ENCODE measurements at regions not wholly inside any gene's neighbourhood (a gene's known extent, or its start where the extent isn't known, plus 50 kb on each side); places are given as distances from the start of the nearest gene placed in this dataset.

DNA sequence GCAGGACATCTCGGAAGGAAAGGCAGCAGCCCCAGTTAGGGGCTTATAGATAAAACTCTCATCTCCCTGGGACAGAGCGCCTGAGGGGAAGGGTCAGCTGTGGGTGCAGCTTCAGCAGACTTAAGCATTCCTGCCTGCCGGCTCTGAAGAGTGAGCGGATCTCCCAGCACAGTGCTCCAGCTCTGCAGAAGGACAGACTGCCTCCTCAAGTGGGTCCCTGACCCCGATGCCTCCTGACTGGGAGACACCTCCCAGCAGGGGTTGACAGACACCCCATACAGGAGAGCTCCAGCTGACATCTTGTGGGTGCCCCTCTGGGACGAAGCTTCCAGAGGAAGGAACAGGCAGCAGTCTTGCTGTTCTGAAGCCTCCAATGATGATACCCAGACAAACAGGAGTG lies 117.1 kb upstream of the POT1 start:
- DNase-seq (ENCODE audit: insufficient read length, low spot score) (no peak), FAIRE-seq (no peak)
- TF ChIP-seq POLR2A (IDR thresholded peaks at IDR 0.05; ENCODE audit: low read depth, low read length): no peak

DNA sequence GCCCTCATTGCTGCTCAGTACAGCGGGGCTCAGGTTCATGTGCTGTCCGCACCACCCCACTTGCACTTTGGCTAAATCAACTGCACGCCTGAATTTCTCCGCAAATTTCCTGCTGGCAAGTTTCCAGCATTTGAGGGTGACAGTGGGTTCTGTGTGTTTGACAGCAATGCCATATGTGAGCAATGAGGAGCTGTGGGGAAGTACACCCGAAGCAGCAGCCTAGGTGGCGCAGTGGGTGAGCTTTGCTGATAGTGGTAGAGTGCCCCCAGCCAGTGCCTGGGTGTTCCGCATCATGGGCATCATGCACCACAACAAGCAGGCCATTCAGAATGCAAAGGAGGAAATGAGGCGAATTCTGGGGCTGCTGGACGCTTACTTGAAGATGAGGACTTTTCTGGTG lies 103.9 kb upstream of the POT1 start:
- FAIRE-seq (no peak), DNase-seq (ENCODE audit: insufficient read length, low spot score) (no peak)
- TF ChIP-seq POLR2A (IDR thresholded peaks at IDR 0.05; ENCODE audit: low read depth, low read length): no peak

DNA sequence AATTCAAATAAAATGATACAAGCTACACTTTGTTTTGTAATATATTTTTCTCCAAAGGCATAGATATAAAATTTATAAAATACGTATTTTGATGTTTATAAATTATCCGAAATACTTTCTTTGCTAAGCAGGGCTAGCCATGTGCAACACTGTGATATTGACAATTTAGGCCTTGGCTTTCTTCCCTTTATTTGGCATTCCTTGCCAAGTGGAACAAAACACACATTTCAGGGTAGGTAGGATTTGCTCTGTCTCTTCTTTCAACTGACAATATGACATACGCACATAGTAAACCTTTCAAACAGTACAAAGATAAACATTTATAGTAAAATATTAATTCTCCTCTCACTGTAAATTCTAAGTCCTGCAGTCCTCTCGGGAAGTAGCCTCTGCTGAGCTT lies 103.3 kb upstream of the POT1 start:
- DNase-seq (ENCODE audit: insufficient read length, low spot score): no peak
- no peak for TF ChIP-seq POLR2A (IDR thresholded peaks at IDR 0.05; ENCODE audit: low read depth, low read length)
- FAIRE-seq: no peak

DNA sequence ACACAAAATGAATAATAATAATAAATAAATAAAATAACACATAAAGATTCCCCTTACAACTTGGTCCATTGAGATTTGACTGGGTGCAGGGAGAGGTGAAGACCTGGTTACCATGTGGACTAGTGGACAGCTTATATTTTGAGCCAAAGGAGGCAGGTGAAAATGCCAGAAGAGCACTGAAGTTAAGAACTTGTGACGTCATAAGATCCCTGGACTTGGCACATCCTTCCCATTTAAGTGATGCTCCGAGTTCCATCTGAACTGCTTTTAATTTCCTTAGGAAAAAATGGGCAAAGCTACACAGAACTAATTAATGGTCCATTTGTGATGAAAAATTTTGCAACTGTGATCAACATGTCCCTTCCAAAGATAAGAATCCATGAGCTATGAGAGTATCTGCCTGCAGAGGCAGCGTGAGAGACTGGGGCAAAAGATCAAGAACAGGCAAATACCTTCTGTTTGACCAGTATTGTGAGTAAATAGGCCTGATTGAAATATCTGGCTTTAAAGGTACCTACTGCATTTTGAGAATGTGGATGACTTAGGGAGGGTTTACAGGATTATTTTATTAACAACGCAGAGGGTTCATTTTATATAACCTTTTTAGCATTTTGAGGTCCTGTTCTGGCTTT lies 101.2 kb upstream of the POT1 start:
- DNase-seq (ENCODE audit: insufficient read length, low spot score): no peak
- no peak for TF ChIP-seq POLR2A (IDR thresholded peaks at IDR 0.05; ENCODE audit: low read depth, low read length)
- FAIRE-seq: no peak

DNA sequence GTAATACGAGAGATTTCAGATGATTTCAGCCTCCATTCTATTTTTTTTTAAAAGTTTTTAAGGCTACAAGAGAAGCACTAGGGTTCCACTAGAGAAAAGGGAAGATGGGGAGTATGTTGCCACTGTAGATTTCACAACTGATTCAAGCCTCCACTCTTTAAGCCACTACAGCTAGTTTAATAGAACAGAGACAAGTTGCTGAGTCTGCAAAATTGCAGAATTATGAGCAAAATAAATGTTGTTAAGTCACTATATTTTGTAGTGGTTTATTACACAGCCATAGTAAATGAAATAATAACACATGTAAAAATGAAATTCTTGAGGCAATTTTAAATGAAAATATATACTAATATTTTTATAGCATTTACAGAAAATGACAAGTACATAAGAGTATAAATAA lies 96.0 kb upstream of the POT1 start:
- DNase-seq (ENCODE audit: insufficient read length, low spot score) (no peak), FAIRE-seq (no peak)
- no peak for TF ChIP-seq POLR2A (IDR thresholded peaks at IDR 0.05; ENCODE audit: low read depth, low read length)

DNA sequence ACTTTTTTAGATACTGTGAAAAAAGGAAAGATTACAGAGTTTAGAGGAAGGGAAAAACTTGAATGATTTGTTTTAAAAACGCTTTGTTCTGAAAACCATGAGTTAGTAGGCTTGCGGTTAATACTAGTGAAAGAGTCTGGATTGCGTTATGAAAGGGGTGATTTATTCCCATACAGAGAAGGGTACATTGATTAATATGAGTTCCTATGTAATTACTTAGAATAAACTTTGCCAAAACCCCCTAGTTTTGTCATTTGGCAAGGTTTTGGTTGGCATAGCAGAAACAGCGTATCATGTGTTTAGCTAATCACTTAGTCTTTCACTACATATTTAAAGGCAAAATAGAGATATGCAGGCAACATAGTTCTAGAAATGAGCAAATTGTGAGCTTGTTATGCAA lies 91.2 kb upstream of the POT1 start:
- FAIRE-seq (no peak), DNase-seq (ENCODE audit: insufficient read length, low spot score) (no peak)
- no peak for TF ChIP-seq POLR2A (IDR thresholded peaks at IDR 0.05; ENCODE audit: low read depth, low read length)

DNA sequence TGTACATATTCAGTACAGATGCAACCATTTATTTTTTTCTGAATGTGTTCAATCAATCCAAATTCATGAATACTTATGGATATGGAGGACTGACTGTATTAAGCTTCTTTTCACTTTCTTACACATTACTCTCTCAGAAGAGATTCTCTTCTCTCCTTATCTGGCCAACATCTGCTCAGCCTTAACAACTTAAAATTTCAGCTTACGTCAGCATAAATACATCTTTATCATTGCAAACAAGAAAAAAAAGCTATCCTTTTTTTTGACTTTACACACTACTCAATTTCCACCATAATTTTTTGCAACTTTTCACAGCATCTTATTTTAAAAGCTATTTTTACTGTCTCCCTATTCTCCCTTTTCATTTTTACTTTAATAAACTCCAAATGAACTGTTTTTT lies 80.9 kb upstream of the POT1 start:
- FAIRE-seq (no peak), DNase-seq (ENCODE audit: insufficient read length, low spot score) (no peak)
- no peak for TF ChIP-seq POLR2A (IDR thresholded peaks at IDR 0.05; ENCODE audit: low read depth, low read length)

DNA sequence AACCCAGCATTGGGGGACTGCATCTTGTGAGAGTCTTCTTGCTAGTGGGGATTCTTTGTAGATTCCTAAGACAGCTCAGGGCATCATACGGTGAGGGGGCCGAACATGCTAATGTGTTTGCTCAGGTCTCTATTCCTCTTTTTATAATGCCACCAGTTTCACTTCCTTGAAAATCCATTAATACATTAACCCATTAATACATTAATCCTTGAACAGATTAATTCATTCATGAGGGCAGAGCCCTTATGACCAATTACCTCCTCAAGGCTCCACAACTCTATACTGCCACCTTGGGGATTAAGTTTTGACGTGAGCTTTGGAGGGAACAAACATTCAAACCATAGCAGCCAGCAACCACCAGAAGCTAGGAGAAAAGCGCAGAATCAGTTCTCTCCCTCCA lies 67.2 kb upstream of the POT1 start:
- no peak for DNase-seq (ENCODE audit: insufficient read length, low spot score)
- no peak for TF ChIP-seq POLR2A (IDR thresholded peaks at IDR 0.05; ENCODE audit: low read depth, low read length)
- no peak for FAIRE-seq

DNA sequence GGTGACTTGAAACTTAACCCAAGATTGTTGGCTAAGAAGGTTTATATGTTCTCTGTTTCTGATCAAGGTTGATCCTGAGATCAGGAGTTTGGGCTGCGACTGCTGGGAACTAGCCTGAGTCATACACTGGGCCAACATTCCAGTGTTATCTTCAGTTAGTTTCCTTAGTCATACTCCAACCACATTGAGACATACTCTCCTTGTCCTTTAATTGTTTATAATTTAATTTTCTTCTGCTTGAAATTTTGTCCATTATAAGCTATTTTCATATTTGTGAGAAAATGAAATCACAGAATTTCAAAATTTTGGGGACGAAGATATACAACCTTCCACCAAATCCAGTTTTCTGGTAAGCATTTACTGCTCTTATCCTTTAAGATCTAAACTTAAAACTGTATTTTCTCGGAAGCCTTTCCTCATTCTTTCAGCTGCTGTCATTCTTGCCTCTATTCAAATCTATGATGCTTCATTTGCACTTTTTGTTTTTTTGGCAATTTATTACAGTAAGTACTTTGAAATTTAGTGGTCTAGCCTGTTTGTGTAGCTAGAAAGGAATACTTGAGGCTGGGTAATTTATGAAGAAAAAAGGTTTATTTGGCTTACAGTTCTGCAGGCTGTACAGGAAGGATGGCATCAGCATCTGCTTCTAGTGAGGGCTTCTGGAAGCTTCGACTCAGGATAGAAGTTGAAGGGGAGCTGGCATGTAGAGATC lies 63.4 kb upstream of the POT1 start:
- DNase-seq (ENCODE audit: insufficient read length, low spot score) (peak; percentile 11), FAIRE-seq (peak; percentile 92)
- TF ChIP-seq POLR2A (IDR thresholded peaks at IDR 0.05; ENCODE audit: low read depth, low read length): no peak

DNA sequence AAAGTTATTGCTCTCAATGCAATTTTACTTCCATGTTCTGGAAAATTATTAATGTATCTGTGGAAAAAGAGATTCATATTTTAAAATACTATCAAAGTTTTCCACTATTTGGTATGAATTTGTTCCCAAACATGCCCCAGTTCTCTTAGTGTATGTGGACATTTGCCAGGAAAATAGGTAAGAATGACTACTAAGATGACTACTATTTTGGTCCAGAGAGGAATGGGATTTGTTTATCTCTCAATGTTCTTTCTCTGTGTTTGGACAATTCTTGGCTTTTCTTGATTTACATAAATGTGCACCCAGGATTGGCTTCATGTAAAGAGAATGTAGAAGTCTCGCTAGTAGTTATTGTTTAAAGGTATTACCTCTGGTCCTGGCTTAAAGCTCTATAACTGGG lies 60.3 kb upstream of the POT1 start:
- no peak for TF ChIP-seq POLR2A (IDR thresholded peaks at IDR 0.05; ENCODE audit: low read depth, low read length)
- FAIRE-seq: no peak
- no peak for DNase-seq (ENCODE audit: insufficient read length, low spot score)
